T47D (cell line): ENCODE measurements at regions not wholly inside any gene's neighbourhood (a gene's known extent, or its start where the extent isn't known, plus 50 kb on each side); places are given as distances from the start of the nearest gene placed in this dataset.

ENCODE experiments used
- DNase-seq, 2 experiments: peaks; one replicate each; pipeline versions ENCODE4 v3.0.0 to v3.0.0-alpha.2; 2011 to 2012; ENCODE audit warnings: low read depth in 1 of 2, low spot score in 1 of 2
- JUND ChIP-seq: IDR thresholded peaks from 2 replicates; pipeline ENCODE4 v1.6.1; 2012; ENCODE audit warnings: low read depth
- in situ Hi-C: cut with HindIII; loops from 2 replicates; pipeline ENCODE4 v1.10.0; 2016; ENCODE audit warnings: low sequenced_read_pairs, low pct_unique_long_range_greater_than_20kb

DNA sequence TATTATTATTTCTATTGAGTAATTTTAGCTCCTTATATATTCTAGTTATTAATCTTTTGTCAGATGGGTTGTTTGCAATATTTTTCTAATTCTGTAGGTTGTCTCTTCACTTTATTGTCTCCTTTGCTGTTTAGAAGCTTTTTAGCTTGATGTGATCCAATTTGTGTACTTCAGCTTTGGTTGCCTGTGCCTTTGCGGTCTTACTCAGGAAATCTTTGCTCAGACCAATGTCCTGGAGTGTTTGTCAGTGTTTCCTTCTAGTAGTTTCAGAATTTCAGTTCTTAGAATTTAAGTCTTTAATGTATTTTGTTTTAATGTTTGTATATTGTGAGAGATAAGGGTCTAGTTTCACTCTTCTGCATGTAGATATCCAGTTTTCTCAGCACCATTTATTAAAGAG lies 916.0 kb upstream of the EYS start:
- in situ Hi-C loops, result no loop called here
- TF ChIP-seq JUND, result no peak
- no peak for DNase-seq

DNA sequence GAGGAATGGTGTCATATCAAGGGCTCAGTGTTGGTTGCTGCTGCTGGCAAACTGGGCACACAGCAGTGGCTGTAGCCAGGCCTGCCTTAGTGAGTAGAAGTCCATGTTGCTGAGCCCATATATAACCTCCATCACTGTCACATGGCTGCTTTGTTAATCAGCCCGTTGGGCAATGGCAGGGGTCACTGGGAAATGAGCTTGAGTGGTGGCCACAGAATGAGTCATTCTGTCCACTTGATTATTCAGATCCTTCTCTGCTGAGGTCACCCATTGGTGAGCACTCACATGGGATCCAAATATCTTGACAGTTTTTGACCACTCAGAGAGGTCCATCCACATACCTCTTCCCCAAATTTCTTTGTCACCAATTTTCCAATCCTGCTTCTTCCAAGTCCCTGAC lies 898.9 kb upstream of the EYS start:
- no peak for DNase-seq
- no peak for TF ChIP-seq JUND
- in situ Hi-C loops, result no loop called here

DNA sequence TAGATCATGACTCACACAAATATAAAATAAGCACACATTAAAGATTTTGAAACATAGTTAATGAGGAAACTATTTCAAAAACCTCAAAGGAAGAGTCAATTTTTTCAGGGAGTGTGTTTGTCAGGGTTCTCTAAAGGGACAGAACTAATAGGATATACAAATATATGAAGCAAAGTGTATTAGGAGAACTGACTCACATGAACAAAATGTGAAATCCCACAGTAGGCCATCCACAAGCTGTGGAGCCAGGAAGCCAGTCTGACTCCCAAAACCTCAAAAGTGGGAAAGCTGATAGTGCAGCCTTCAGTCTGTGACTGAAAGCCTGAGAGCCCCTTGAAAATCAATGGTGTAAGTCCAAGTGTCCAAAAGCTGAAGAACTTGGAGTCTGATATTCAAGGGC lies 898.0 kb upstream of the EYS start:
- TF ChIP-seq JUND, result no peak
- in situ Hi-C loops, result no loop called here
- DNase-seq, result no peak

DNA sequence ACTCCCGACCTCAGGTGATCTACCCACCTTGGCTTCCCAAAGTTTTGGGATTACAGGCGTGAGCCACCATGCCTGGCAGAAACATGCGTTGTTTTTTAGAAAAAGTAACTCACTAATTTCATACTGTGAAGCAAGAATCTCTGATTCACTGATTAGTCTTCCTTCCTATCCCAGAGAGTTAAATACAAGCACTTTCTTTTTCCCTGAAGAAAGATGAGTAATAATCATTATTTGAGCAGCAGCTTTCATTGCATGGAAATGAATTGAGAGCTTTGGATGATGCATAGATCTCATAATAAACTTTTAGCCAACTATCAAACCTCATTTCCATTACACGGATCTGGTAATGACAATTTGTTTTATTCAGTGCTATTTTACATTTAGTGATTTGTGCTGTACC lies 892.5 kb upstream of the EYS start:
- DNase-seq, result no peak
- TF ChIP-seq JUND, result no peak
- in situ Hi-C loops, result no loop called here

DNA sequence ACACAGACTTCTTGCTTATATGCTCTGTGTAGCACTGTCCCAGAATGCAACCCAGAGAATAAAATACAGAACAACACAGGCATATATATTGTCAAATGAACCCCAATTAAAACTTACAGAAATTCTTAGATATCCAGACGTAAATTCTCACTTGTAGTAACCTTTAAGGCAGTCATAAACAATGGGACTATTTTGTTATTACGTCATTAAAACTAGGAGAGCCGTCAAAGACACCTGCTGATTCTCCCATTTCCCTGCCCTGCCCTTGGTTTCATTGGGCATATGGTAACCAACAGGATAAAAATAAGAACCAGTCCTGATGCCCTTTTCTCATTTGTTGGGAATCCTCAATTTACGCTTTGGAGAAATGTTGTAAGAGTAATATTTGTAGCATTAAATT lies 871.3 kb upstream of the EYS start:
- in situ Hi-C loops, result no loop called here

DNA sequence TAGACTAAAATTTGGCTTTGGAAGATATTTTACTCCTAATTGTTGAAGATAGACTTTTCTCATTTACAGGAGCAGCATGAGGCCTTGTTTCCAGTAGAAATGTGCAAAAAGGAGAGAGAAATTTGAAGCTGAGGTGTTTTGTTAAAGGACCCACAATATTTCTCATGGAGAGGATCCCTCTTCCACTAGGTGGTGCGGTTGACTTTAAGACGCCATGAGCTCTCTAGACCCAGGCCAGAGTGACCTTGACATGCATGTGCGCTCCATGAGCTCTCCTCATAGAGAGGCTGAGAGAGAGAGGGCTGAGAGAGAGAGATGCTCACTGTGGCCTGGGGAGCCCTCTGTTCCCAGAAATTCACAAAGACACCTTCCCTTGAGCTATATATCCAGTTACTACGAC lies 861.2 kb upstream of the EYS start:
- peak in 1 of 2 experiments; percentile 62 for DNase-seq
- TF ChIP-seq JUND, result no peak
- in situ Hi-C loops, result no loop called here

More for the DNA sequence above, 871.3 kb upstream of the EYS start:
- no peak for TF ChIP-seq JUND
- DNase-seq, result no peak

DNA sequence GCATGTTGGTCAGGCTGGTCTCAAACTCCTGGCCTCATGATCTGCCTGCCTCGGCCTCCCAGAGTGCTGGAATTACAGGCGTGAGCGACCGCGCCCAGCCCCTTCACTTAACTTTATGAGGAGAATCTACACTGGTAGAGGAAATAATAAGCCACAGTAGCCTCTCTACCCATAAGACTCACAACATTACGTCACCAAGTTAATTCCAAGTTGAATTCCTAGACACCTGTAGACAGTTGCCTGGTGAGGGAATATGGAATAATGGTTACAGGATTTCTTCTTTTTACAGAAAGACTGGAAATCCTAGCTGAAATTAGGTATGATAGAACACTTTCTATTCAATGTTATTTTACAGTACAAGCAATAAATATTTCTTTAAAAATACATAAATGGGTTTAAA lies 854.5 kb upstream of the EYS start:
- TF ChIP-seq JUND, result no peak
- no peak for DNase-seq
- in situ Hi-C loops, result no loop called here

DNA sequence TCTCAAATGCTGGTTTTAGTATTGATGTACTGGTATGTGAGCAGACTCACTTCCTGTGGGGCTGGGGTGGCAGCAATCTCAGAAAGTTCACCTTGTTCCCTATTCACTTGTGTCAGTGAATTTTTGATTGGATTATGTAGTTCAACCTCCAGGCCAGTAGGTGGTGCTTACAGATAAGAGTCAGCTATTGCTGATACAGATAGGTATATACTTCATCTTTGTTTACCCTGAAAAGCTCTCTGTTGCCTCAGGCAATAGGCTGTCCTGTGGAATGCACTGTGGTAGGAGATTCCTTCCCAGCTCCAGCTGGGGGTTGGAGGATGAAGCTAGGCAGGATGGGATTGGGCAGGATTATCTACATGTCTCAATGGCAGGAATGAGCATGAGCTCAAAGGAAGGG lies 851.2 kb upstream of the EYS start:
- DNase-seq, result peak in 1 of 2 experiments; percentile 27
- no peak for TF ChIP-seq JUND
- in situ Hi-C loops, result no loop called here

DNA sequence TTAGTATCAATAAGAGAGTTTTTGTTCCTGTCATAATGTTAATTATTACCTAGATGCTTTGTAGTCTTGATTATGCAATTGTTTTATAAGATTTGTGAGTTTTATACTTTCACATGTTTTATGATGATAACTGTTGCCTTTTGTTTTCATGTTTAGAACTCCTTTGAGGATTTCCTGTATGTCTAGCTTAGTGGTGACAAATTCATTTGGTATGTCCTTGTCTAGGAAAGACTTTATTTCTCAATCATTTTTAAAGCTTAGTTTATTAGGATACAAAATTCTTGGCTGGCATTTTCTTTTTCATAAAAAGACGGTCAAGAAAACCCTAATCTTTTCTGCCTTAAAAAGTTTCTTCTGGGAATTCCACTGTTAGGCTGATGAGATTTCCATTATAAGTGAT lies 849.9 kb upstream of the EYS start:
- in situ Hi-C loops, result no loop called here
- no peak for DNase-seq
- TF ChIP-seq JUND, result no peak

DNA sequence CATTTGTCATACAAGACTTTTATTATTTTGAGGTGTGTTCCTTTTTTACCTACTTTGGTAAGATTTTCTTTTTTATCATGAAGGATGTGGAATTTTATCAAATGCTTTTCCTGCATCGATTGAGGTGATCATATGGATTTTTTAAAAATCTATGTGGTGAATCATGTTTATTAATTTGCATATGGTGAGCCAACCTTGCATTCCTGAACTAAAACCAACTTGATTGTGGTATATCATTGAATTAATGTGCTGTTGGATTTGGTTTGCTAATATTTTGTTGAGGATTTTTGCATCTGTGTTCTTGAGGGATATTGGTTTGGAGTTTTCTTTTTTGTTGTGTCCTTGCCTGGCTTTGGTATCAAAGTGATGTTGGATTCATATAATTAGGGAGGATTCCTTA lies 848.1 kb upstream of the EYS start:
- TF ChIP-seq JUND, result no peak
- no peak for DNase-seq

DNA sequence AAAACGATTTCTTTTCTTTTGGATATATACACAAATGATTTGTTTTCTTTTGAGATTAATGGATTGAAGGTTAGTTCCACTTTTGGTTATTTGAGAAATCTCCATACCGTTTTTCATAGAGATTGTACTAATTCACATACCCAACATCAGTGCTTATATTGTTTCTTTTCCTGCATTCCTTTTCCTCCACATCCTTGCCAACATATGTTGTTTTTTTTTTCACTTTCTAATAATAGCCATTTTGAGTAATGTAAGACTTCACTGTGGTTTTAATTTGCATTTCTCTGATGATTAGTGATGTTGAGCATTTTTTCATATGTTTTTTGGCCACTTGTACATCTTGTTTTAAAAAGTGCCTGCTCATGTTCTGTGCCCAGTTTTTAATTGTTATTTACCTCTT lies 846.4 kb upstream of the EYS start:
- TF ChIP-seq JUND, result no peak
- in situ Hi-C loops, result no loop called here

More for the DNA sequence above, 848.1 kb upstream of the EYS start:
- in situ Hi-C loops, result no loop called here

DNA sequence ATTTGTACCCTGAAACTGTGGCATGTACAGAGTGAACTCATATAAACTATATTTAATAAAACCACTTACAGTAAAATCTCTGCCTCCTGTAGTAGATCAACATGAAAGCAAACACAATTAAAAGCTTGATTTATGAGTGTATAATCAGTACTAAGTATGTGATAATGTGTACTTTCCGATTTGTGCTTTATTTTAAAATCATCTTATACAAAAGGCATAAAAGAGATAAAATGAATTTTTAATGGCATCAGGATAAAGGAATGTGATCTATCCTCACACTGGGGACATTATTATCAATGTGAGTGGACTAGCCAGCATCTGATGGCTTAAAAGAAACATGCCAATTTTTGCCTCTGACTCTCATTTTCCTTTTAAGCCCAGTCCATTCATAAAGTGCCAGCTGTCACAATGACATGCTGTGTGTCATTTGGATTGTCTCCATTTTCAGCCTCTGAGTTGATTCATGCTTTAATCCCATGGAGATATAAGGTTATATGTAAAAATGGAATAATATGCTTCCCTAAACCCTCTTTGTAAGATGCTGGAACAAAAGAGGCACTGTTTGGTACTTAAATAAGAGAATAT lies 831.6 kb upstream of the EYS start:
- in situ Hi-C loops, result no loop called here
- DNase-seq, result no peak
- no peak for TF ChIP-seq JUND

More for the DNA sequence above, 846.4 kb upstream of the EYS start:
- DNase-seq, result no peak

DNA sequence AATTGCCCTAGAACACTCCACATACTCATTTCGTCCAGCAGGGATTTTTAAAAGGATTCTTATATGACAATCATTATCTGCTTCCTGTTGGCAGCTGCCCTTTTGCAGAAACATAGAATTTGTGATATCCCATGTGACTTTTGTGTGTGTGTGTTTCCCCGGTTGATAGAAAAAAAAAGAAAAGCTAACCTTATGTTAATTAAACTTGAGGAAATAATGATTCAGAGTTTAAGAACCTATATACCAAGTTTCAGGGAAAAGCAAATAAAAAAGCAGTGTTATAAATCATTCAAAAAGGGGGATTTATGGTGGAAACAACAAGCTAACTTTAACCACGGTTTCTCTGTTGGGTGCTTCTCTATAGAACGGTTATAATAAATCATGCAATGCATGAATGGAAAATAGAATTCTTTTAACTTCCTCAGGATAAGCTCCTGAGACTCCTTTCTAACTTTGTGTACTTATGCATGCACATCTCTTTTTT lies 826.9 kb upstream of the EYS start:
- in situ Hi-C loops, result no loop called here
- TF ChIP-seq JUND, result no peak
- no peak for DNase-seq

DNA sequence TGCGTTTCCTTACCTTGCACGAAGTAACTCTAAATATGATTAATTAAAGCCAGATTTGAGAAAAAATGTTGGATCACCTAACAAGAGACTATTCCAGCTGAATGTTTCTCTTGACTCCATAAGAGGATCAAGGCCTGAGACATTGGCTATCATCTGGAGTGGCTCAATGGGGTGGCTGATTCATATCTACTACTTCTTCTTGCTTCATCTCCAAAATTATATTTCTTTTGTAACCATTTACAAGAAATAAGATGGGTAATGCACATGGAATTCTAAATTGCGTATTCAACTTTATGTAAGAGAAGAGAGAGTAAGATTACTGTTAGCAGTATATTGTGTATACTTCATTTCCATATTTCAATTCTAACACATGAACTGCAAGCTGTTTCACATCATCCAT lies 819.0 kb upstream of the EYS start:
- TF ChIP-seq JUND, result no peak
- in situ Hi-C loops, result no loop called here
- DNase-seq, result no peak

DNA sequence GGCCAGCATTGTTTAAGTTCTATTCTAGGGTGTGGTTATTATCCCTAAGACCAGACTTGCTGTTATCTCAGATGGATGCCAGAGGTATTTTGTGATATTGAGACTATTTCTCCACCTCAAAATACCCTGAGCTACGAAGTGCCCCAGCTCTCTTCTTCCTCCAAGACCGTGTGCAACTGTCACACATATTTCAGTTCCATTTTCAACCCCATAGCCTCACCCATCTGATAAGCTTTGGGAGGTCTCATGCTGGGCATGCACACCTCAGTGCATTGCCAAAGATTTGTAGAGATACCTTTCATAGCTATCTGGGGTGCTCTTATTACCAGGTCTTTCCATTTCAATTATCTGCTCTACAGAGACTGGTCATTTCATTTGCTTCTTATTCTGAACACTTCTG lies 815.8 kb upstream of the EYS start:
- DNase-seq, result no peak
- no peak for TF ChIP-seq JUND
- in situ Hi-C loops, result no loop called here
